Spleen (tissue), 7 donors: ENCODE measurements at regions not wholly inside any gene's neighbourhood (a gene's known extent, or its start where the extent isn't known, plus 50 kb on each side); places are given as distances from the start of the nearest gene placed in this dataset.
A peak's percentile ranks its signal among the peaks of the same experiment; 100 is the strongest.

Source experiments
- POLR2A ChIP-seq, 3 donors: fragments of 450-650 bp; IDR thresholded peaks; one replicate each; pipeline ENCODE4 v1.5.1; 2017; ENCODE audit warnings: antibody characterized with exemption in 3 of 3, mild to moderate bottlenecking in 1 of 3
- POLR2AphosphoS5 ChIP-seq, 3 donors: sonication (generic); formaldehyde crosslinking; IDR thresholded peaks; one replicate each; pipeline ENCODE4 v1.5.1; 2017; ENCODE audit warnings: antibody characterized with exemption in 3 of 3
- TF ChIP-seq, protein P1 (sequence below), 11 experiments: fragments of 200-600 bp in 7 of 11; fragments of 450-650 bp in 4 of 11; sonication (generic) in 4 of 11; IDR thresholded peaks in 8 of 11; conservative IDR thresholded peaks in 3 of 11; 1 replicate in 7 of 11; 2 replicates in 4 of 11; pipeline versions ENCODE4 v1.4.0 to v1.8.0; 2016 to 2021; ENCODE audit warnings: antibody characterized with exemption in 11 of 11, inconsistent platforms in 4 of 11, mild to moderate bottlenecking in 1 of 11
- donor health status: DM: no; HTN: no; CAD: no; lungs with moderate emphysema.
- donor health status: DM: no; HTN: no; CAD: no.
- donor health status: DM: no; HTN: no; CAD: no.

DNA sequence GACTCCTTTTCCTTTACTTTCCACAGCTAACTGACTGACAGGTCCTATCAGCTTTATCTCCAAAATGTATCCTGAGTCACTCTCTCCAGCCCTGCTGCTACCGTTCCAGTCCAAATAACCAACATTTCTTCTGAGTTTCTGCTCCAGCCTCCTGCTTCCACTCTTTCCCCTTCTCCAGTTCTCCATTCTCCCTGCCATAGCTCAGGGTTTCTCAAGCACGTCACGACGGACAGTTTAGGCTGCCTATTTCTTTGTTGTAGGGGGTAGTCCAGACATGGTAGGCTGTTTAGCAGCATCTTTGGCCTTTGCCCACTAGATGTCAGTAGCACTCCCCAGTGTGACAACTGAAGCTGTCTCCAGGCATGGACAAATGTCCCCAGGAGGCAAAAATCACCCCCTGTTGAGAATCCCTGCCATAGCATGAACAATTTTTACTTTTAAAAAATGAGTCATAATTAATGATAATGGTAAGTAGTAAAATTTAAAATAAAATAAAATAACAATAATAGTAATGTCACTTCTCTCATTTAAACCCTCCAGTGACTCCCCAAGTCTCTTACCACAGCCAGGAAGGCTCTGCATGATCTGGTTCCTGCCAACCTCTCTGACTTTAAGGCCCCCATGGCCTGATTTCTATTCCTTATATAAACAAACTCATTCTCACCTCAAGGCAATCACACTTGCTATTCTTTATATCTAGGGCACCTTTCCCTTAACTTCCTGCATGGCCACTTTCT lies 105.4 kb upstream of the FER start:
- TF ChIP-seq, protein P1, sequence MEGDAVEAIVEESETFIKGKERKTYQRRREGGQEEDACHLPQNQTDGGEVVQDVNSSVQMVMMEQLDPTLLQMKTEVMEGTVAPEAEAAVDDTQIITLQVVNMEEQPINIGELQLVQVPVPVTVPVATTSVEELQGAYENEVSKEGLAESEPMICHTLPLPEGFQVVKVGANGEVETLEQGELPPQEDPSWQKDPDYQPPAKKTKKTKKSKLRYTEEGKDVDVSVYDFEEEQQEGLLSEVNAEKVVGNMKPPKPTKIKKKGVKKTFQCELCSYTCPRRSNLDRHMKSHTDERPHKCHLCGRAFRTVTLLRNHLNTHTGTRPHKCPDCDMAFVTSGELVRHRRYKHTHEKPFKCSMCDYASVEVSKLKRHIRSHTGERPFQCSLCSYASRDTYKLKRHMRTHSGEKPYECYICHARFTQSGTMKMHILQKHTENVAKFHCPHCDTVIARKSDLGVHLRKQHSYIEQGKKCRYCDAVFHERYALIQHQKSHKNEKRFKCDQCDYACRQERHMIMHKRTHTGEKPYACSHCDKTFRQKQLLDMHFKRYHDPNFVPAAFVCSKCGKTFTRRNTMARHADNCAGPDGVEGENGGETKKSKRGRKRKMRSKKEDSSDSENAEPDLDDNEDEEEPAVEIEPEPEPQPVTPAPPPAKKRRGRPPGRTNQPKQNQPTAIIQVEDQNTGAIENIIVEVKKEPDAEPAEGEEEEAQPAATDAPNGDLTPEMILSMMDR (IDR thresholded peaks at IDR 0.05 in 8 of 11, conservative IDR thresholded peaks at IDR 0.05 in 3 of 11), result peak; percentile 42 to 82 (median 70)
- TF ChIP-seq POLR2A (IDR thresholded peaks at IDR 0.05) (no peak), POLR2AphosphoS5 (IDR thresholded peaks at IDR 0.05) (peak in 1 of 3 donors; percentile 6)
